ENCODE measurements at regions not wholly inside any gene's neighbourhood (a gene's known extent, or its start where the extent isn't known, plus 50 kb on each side); places are given as distances from the start of the nearest gene placed in this dataset.

DNA sequence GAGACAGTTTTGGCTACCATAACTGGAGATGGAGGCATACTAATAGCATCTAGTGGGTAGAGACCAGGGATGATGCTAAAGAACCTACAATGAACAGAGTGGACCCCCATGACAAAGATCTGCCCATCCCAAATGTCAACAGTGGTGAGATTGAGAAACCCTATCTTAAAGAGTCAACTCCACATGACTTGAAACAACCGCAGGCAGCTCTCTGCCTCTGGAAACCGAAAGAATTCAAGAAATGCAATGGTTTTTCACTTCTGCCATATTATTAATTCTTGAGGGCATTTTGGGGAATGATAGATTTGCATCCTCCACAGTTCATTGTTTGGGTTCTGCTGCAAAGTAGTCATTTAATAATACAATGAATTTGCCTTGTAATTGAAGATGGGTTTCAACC is 463.4 kb downstream of the MAFB start:
- TF ChIP-seq POLR2A (IDR thresholded peaks at IDR 0.05; ENCODE audit: low read length) (no peak), GATA1 (IDR thresholded peaks at IDR 0.05; ENCODE audit: low read depth, low read length) (no peak)
